ENCODE measurements at regions not wholly inside any gene's neighbourhood (a gene's known extent, or its start where the extent isn't known, plus 50 kb on each side); places are given as distances from the start of the nearest gene placed in this dataset.

DNA sequence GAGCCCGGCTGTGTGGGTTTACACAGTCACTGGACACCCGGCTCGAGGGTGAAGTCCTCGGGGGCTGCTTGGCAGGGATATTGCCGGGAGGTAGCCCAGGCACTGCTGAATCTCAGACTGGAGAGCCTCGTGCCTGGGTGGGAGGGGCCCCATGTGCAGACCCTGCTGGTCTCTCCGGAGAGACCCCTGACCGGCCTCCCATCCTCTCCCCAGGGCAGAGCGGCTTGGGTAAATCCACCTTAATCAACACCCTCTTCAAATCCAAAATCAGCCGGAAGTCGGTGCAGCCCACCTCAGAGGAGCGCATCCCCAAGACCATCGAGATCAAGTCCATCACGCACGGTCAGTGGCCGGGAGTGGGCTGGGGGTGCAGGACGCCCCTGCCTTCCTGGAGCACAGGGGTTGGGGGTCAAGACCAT lies 346.5 kb downstream of the SEC14L1 start:
- WGBS (ENCODE audit: insufficient coverage), result 73% methylated on average over 16 of the region's 17 CpGs
- H3K9me3 ChIP-seq (replicated peaks; ENCODE audit: control insufficient read depth, low read depth, low read length), result no peaks in the 10 kb centered on the region
- H3K4me1 ChIP-seq (ENCODE audit: control insufficient read depth, insufficient read depth, low read length), result peaks cover 37% of the 10 kb centered on the region
- H3K4me3 ChIP-seq (ENCODE audit: low read length), result no peak overlapping the region
- H3K36me3 ChIP-seq (ENCODE audit: control insufficient read depth, insufficient read depth, low read length), result peaks cover 70% of the 10 kb centered on the region
- H3K27ac ChIP-seq (ENCODE audit: low read length), result no peak overlapping the region
- H3K27me3 ChIP-seq (ENCODE audit: control insufficient read depth, insufficient read depth, low read length), result no peaks in the 10 kb centered on the region
- no peak for DNase-seq

DNA sequence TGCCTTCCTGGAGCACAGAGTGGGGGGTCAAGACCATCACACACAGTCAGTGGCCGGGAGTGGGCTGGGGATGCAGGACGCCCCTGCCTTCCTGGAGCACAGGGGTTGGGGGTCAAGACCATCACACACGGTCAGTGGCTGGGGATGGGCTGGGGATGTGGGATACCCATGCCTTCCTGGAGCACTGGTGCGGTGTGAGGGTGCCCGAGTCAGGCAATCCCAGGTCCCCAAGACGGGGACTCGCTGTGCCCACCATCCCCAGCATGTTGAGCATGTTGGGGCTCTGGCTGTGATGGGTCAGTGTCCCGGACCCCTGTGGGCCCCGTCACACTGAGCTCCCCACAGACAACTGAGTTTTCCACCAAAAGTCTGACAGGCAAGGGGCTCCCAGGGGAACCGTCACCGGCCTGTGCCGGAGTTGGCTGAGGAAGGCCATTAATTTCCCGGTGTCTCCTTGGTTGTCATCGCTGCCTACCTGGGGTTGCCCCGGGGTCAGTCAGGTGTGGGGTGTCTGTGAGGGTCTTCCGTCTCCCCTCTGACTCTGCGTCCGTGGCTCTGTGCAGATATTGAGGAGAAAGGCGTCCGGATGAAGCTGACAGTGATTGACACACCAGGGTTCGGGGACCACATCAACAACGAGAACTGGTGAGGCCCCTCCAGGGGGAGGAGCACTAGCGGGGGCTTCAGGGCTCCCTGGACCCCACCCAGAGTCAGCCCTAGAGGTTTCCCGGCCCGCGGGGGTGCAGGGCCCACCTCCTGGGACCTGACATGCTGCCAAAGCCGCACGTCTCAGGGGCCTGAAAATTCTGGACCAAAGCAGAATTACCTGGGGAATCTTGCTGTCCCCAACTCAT lies 347.1 kb downstream of the SEC14L1 start:
- Histone ChIP-seq H3K36me3 (ENCODE audit: control insufficient read depth, insufficient read depth, low read length) (peaks cover 70% of the 10 kb centered on the region), H3K9me3 (replicated peaks; ENCODE audit: control insufficient read depth, low read depth, low read length) (no peaks in the 10 kb centered on the region), H3K4me3 (ENCODE audit: low read length) (no peak overlapping the region), H3K27ac (ENCODE audit: low read length) (no peak overlapping the region), H3K4me1 (ENCODE audit: control insufficient read depth, insufficient read depth, low read length) (peaks cover 32% of the 10 kb centered on the region), H3K27me3 (ENCODE audit: control insufficient read depth, insufficient read depth, low read length) (no peaks in the 10 kb centered on the region)
- 75% methylated on average over 19 of the region's 28 CpGs for WGBS (ENCODE audit: insufficient coverage)
- peak; percentile 7 for DNase-seq

DNA sequence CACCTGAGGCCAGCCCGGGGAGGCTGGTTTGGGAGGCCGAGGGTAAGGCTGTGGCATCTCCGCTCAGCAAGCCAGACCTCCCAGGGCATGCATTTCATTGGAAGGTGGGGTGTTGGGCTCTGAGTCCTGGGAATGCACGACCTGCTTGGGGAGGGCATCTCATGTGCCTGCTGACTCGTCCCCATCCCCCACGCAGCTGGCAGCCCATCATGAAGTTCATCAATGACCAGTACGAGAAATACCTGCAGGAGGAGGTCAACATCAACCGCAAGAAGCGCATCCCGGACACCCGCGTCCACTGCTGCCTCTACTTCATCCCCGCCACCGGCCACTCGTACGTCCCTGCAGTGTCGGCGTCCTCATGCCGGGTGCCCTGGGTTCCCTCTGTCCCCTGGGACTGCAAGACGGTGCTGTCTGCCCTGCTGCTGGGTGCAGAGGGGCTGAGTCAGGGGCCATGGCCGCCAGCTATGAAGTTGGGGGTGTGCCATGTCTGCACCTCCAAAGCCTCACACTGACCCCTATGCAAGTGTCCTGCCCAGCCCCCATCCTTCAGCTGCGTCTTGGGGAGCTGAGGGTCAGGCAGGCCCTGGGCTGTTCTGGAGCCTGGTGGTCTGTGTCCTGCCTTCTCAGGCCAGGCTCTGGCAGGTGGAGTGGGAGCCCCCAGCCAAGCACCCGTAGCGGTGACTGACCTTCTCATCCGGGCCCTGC lies 347.9 kb downstream of the SEC14L1 start:
- H3K9me3 ChIP-seq (replicated peaks; ENCODE audit: control insufficient read depth, low read depth, low read length), result no peaks in the 10 kb centered on the region
- H3K4me1 ChIP-seq (ENCODE audit: control insufficient read depth, insufficient read depth, low read length), result peaks cover 31% of the 10 kb centered on the region
- H3K36me3 ChIP-seq (ENCODE audit: control insufficient read depth, insufficient read depth, low read length), result peaks cover 70% of the 10 kb centered on the region
- WGBS (ENCODE audit: insufficient coverage), result 77% methylated on average over 24 of the region's 25 CpGs
- peak; percentile 23 for DNase-seq
- H3K27ac ChIP-seq (ENCODE audit: low read length), result no peak overlapping the region
- no peaks in the 10 kb centered on the region for H3K27me3 ChIP-seq (ENCODE audit: control insufficient read depth, insufficient read depth, low read length)
- H3K4me3 ChIP-seq (ENCODE audit: low read length), result no peak overlapping the region

DNA sequence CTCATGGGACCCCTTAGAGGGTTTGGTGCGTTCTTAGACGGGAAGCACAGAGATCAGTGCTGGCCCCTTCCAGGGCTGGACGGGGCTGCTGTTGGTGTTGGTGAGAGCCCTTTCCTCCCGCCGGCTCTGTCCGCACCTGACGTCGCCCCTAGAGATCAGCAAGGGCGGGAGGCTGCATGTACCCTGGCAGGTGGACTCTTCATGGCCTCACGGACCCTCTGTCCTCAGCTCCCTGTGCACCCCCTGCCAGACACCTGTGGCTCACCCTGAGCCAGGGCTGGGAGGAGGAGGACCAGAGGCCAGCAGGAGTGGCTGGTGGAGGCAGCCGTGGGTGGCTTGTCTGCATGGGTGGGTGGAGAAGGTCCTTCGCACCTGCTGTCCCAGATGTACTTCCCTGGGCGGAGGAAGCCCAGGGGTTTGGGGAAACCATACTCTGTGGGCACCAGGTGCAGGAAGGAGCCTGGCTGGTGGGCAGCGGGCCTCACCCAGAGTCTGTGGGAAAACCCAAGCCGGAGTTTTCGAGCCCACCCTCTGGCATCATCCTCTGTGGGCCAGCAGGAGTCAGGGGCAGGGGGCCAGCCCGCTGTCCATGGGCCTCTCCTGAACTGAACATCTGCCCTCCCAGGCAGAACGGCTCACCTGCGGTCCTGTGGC lies 348.6 kb downstream of the SEC14L1 start:
- no peak for DNase-seq
- H3K36me3 ChIP-seq (ENCODE audit: control insufficient read depth, insufficient read depth, low read length), result peaks cover 71% of the 10 kb centered on the region
- peaks cover 33% of the 10 kb centered on the region for H3K4me1 ChIP-seq (ENCODE audit: control insufficient read depth, insufficient read depth, low read length)
- 50% methylated on average over 19 of the region's 19 CpGs for WGBS (ENCODE audit: insufficient coverage)
- H3K27ac ChIP-seq (ENCODE audit: low read length), result peak overlapping the region; percentile 53
- no peaks in the 10 kb centered on the region for H3K27me3 ChIP-seq (ENCODE audit: control insufficient read depth, insufficient read depth, low read length)
- H3K9me3 ChIP-seq (replicated peaks; ENCODE audit: control insufficient read depth, low read depth, low read length), result no peaks in the 10 kb centered on the region
- no peak overlapping the region for H3K4me3 ChIP-seq (ENCODE audit: low read length)

DNA sequence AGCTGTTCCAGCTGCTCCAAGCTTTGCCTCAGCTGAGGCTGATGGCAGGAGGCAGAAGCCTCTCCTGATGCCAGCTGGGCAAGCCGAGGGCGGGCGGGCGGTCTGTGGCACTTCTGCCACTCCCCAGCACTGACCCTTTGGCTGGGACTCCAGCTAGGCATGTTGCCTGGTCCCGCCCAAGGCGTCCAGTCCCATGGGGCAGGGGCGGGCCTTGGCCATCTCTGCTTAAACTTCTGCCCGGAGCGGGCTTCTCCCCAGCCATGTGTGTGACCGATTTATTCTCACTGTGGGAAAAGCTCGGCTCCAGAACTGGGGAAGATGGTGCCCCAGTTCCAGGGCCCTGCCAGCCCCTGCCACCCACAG lies 349.1 kb downstream of the SEC14L1 start:
- Histone ChIP-seq H3K27ac (ENCODE audit: low read length) (peak overlapping the region; percentile 53), H3K36me3 (ENCODE audit: control insufficient read depth, insufficient read depth, low read length) (peaks cover 76% of the 10 kb centered on the region), H3K9me3 (replicated peaks; ENCODE audit: control insufficient read depth, low read depth, low read length) (no peaks in the 10 kb centered on the region), H3K4me3 (ENCODE audit: low read length) (no peak overlapping the region), H3K4me1 (ENCODE audit: control insufficient read depth, insufficient read depth, low read length) (peaks cover 38% of the 10 kb centered on the region), H3K27me3 (ENCODE audit: control insufficient read depth, insufficient read depth, low read length) (no peaks in the 10 kb centered on the region)
- DNase-seq, result peak; percentile 90
- WGBS (ENCODE audit: insufficient coverage), result 20% methylated on average over 10 of the region's 11 CpGs

DNA sequence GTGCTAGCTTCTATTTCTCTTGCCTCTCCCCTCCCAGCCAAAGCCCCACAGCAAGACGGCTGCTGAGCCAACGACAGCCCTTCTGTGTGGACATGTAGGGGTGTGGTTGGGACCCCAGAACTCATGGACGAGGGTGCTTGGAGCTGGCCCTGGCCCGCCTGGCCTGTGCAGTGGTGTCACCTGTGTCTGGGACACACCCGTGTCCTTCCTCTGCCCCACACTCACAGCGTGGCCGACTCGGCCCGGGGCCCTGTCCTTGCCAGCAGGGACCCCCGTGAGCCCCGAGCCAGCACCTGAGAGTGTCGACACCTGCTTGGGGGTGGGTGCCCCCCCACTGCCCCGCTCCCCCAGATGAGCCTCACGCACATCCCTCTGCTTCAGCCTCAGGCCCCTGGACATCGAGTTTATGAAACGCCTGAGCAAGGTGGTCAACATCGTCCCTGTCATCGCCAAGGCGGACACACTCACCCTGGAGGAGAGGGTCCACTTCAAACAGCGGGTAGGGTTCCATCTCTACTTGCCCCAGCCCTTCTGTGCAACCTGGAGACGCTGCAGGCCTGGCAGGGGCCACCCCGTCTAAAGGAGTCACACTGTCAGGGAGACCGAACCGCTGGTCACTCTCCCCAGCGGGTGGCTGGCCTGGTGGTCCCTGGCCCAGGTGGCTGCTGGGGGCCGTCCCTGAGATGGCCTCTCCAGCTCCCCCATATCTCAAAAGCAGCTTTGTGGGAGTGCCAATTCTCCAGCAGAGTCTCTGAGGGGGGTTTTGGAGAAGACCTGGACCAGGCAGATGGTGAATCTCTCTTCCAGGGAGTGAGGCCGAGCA lies 349.8 kb downstream of the SEC14L1 start:
- Histone ChIP-seq H3K27me3 (ENCODE audit: control insufficient read depth, insufficient read depth, low read length) (no peaks in the 10 kb centered on the region), H3K4me1 (ENCODE audit: control insufficient read depth, insufficient read depth, low read length) (peaks cover 39% of the 10 kb centered on the region), H3K27ac (ENCODE audit: low read length) (peak overlapping the region; percentile 53), H3K36me3 (ENCODE audit: control insufficient read depth, insufficient read depth, low read length) (peaks cover 79% of the 10 kb centered on the region), H3K9me3 (replicated peaks; ENCODE audit: control insufficient read depth, low read depth, low read length) (no peaks in the 10 kb centered on the region), H3K4me3 (ENCODE audit: low read length) (no peak overlapping the region)
- DNase-seq, result peak; percentile 13
- WGBS (ENCODE audit: insufficient coverage), result 88% methylated on average over 16 of the region's 27 CpGs

DNA sequence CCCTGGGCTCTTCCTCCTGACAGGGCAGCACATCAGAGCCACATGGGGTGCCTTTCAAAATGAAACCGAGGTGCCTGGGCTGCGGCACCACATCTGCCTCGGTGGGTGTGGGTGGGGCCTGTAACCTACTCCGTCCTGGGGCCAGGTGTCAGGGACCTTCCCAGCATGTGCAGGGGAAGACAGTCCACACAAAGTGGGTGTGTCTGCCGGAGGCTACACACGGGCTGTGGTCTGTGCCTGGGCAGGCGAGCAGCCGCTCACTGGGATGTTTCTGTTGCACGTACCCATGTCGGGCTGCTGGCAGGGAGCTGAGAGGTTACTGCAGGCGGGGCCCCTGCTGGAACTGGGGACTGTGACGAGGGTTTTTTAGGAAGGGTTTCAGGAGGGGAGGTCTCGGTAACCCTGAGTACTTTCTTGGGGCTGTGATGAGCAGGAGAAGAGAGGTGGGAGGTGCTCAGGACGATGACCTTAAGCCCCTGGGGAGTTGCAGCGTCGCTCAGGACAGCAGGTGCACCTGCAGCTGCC lies 351.2 kb downstream of the SEC14L1 start:
- Histone ChIP-seq H3K9me3 (replicated peaks; ENCODE audit: control insufficient read depth, low read depth, low read length) (no peaks in the 10 kb centered on the region), H3K27me3 (ENCODE audit: control insufficient read depth, insufficient read depth, low read length) (no peaks in the 10 kb centered on the region), H3K4me3 (ENCODE audit: low read length) (no peak overlapping the region), H3K27ac (ENCODE audit: low read length) (no peak overlapping the region), H3K4me1 (ENCODE audit: control insufficient read depth, insufficient read depth, low read length) (peaks cover 39% of the 10 kb centered on the region), H3K36me3 (ENCODE audit: control insufficient read depth, insufficient read depth, low read length) (peaks cover 85% of the 10 kb centered on the region)
- DNase-seq, result peak; percentile 7
- 76% methylated on average over 11 of the region's 16 CpGs for whole genome bisulfite sequencing (ENCODE audit: insufficient coverage)

DNA sequence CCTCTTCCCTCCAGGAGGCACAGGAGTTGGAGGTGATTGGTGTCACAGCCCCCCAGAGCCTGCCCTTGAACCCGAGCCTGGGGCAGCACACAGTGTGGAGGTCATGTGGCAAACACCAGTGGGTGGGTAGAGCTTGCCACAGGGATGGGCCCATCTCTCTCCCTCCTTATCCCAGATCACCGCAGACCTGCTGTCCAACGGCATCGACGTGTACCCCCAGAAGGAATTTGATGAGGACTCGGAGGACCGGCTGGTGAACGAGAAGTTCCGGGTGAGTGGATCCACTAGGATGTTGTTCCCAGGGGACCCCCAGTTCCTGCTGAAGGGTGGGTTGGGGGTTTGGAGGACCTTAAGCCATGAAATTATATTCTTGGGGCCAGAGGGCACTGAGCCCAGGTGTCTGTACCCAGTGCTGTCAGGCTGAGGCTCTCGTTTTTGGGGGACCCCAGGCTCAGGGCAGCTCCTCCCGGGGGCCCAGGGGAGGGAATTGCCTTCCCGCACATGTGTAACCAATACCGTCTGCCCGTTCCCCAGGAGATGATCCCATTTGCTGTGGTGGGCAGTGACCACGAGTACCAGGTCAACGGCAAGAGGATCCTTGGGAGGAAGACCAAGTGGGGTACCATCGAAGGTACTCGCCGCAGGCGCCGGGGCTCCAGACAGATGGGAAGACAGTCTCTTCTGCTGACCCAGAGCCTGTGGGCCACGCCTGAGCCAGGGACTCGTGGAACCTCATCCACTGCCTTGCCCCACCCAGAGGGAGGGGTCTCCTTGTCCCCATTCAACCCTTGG lies 351.9 kb downstream of the SEC14L1 start:
- Histone ChIP-seq H3K9me3 (replicated peaks; ENCODE audit: control insufficient read depth, low read depth, low read length) (no peaks in the 10 kb centered on the region), H3K27ac (ENCODE audit: low read length) (no peak overlapping the region), H3K36me3 (ENCODE audit: control insufficient read depth, insufficient read depth, low read length) (peaks cover 86% of the 10 kb centered on the region), H3K27me3 (ENCODE audit: control insufficient read depth, insufficient read depth, low read length) (no peaks in the 10 kb centered on the region), H3K4me3 (ENCODE audit: low read length) (no peak overlapping the region), H3K4me1 (ENCODE audit: control insufficient read depth, insufficient read depth, low read length) (peaks cover 39% of the 10 kb centered on the region)
- 65% methylated on average over 9 of the region's 23 CpGs for WGBS (ENCODE audit: insufficient coverage)
- no peak for DNase-seq

DNA sequence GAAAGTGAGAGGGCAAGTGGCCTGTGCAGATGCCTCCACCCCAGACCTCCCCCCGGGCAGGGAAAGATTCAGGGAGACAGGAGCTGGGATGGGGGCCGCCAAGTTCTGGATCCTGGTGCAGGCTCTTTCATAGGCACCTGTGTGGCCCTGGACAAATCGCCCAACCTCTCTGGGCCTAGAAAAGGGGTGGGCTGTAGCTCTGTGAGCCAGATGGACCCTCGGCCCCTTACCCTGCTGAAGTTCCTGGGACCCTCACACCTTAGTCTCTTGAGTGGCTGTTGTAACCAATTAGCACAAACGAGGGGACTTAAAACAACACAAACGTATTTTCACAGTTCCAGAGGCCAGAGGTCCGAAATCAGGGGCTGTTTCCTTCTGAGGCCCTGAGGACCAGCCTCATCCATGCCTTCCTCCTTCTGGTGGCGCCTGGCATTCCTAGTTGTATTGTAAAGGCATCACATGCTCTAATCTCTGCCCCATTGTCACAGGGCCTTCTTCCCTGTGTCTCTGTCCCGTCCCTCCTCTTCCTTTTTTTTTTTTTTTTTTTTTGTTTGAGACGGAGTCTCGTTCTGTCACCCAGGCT lies 352.6 kb downstream of the SEC14L1 start:
- H3K4me1 ChIP-seq (ENCODE audit: control insufficient read depth, insufficient read depth, low read length), result peaks cover 39% of the 10 kb centered on the region
- peaks cover 84% of the 10 kb centered on the region for H3K36me3 ChIP-seq (ENCODE audit: control insufficient read depth, insufficient read depth, low read length)
- no peaks in the 10 kb centered on the region for H3K27me3 ChIP-seq (ENCODE audit: control insufficient read depth, insufficient read depth, low read length)
- H3K27ac ChIP-seq (ENCODE audit: low read length), result no peak overlapping the region
- H3K4me3 ChIP-seq (ENCODE audit: low read length), result no peak overlapping the region
- no peaks in the 10 kb centered on the region for H3K9me3 ChIP-seq (replicated peaks; ENCODE audit: control insufficient read depth, low read depth, low read length)
- 78% methylated on average over 4 of the region's 11 CpGs for WGBS (ENCODE audit: insufficient coverage)
- DNase-seq, result peak; percentile 39

Data from muscle of leg (tissue), 3 donors.